ENCODE measurements at regions not wholly inside any gene's neighbourhood (a gene's known extent, or its start where the extent isn't known, plus 50 kb on each side); places are given as distances from the start of the nearest gene placed in this dataset.
A peak's percentile ranks its signal among the peaks of the same experiment; 100 is the strongest.

- DNase-seq (ENCODE audit: low read depth): peak; percentile 69
Measured at GRCh38 chr13:30107521-30108136, 199.7 kb downstream of the KATNAL1 start.

- DNase-seq (ENCODE audit: low read depth): no peak
Measured at GRCh38 chr13:30107121-30107520, 200.2 kb downstream of the KATNAL1 start.

- DNase-seq (ENCODE audit: low read depth): no peak
Measured at GRCh38 chr13:30105381-30105780, 202.0 kb downstream of the KATNAL1 start.

GRCh38 chr13:30103161-30103840, 204.1 kb downstream of the KATNAL1 start:
- no peak for DNase-seq (ENCODE audit: low read depth)

GRCh38 chr13:30100226-30100625, 207.1 kb downstream of the KATNAL1 start:
- no peak for DNase-seq (ENCODE audit: low read depth)

GRCh38 chr13:30097701-30098100, 209.7 kb downstream of the KATNAL1 start:
- DNase-seq (ENCODE audit: low read depth): no peak

- DNase-seq (ENCODE audit: low read depth): no peak
Measured at GRCh38 chr13:30097089-30097488, 210.3 kb downstream of the KATNAL1 start.

- no peak for DNase-seq (ENCODE audit: low read depth)
Measured at GRCh38 chr13:30094015-30094414, 213.3 kb downstream of the KATNAL1 start.

- no peak for DNase-seq (ENCODE audit: low read depth)
Measured at GRCh38 chr13:30093236-30093635, 214.1 kb downstream of the KATNAL1 start.

- DNase-seq (ENCODE audit: low read depth): no peak
Measured at GRCh38 chr13:30091691-30092090, 215.7 kb downstream of the KATNAL1 start.

GRCh38 chr13:30091035-30091434, 216.3 kb downstream of the KATNAL1 start:
- DNase-seq (ENCODE audit: low read depth): no peak

GRCh38 chr13:30088312-30088855, 219.0 kb downstream of the KATNAL1 start:
- no peak for DNase-seq (ENCODE audit: low read depth)

- no peak for DNase-seq (ENCODE audit: low read depth)
Measured at GRCh38 chr13:30085087-30085486, 222.3 kb downstream of the KATNAL1 start.

GRCh38 chr13:30082391-30082790, 225.0 kb downstream of the KATNAL1 start:
- DNase-seq (ENCODE audit: low read depth): no peak

- no peak for DNase-seq (ENCODE audit: low read depth)
Measured at GRCh38 chr13:30081331-30081730, 226.0 kb downstream of the KATNAL1 start.

GRCh38 chr13:30079501-30079900, 227.8 kb downstream of the KATNAL1 start:
- no peak for DNase-seq (ENCODE audit: low read depth)

GRCh38 chr13:30078059-30078458, 227.6 kb upstream of the UBL3 start:
- no peak for DNase-seq (ENCODE audit: low read depth)

- no peak for DNase-seq (ENCODE audit: low read depth)
Measured at GRCh38 chr13:30077240-30077735, 226.9 kb upstream of the UBL3 start.

- no peak for DNase-seq (ENCODE audit: low read depth)
Measured at GRCh38 chr13:30074955-30075614, 224.7 kb upstream of the UBL3 start.

GRCh38 chr13:30074431-30074830, 224.0 kb upstream of the UBL3 start:
- no peak for DNase-seq (ENCODE audit: low read depth)

- no peak for DNase-seq (ENCODE audit: low read depth)
Measured at GRCh38 chr13:30072818-30073186, 222.4 kb upstream of the UBL3 start.

- no peak for DNase-seq (ENCODE audit: low read depth)
Measured at GRCh38 chr13:30071969-30072817, 221.8 kb upstream of the UBL3 start.

Measured in LHCN-M2 (cell line).